H1 (cell line): ENCODE measurements at regions not wholly inside any gene's neighbourhood (a gene's known extent, or its start where the extent isn't known, plus 50 kb on each side); places are given as distances from the start of the nearest gene placed in this dataset.

ENCODE experiments used
- CTCF ChIA-PET: fragments of 300-600 bp; sonication (Branson Sonifier 250); formaldehyde crosslinking; loops from one replicate; lab custom pipeline; 2021; ENCODE audit not compliant: partially characterized antibody; lab: Charles Lee
- POLR2A ChIA-PET: fragments of 300-600 bp; sonication (Branson Sonifier 250); formaldehyde crosslinking; loops from one replicate; lab custom pipeline; 2021; ENCODE audit warnings: inconsistent platforms; ENCODE audit not compliant: partially characterized antibody; lab: Charles Lee
- DNase-seq, 2 experiments: peaks; one replicate each; pipeline versions ENCODE4 v3.0.0 to v3.0.0-alpha.2; 2010 to 2022; ENCODE audit warnings: low spot score in 2 of 2, low read depth in 1 of 2, mixed read lengths in 1 of 2
- FAIRE-seq: peaks from 2 replicates; lab custom pipeline; 2011; peaks lifted over from hg19 to GRCh38; lab: Jason Lieb, UNC
- H2AFZ ChIP-seq: 2 replicates; pipeline ENCODE4 v1.8.1; 2012; ENCODE audit warnings: low read length, inconsistent platforms
- H2AK5ac ChIP-seq: 2 replicates; pipeline ENCODE4 v1.6.1; 2013; ENCODE audit warnings: low read depth, low read length
- H2BK120ac ChIP-seq: replicated peaks from 2 replicates; pipeline ENCODE3; 2013; ENCODE audit warnings: low read depth, low read length, inconsistent platforms
- H2BK12ac ChIP-seq: 2 replicates; pipeline ENCODE4 v1.6.1; 2013; ENCODE audit warnings: low read depth, low read length
- H2BK15ac ChIP-seq: 2 replicates; pipeline ENCODE4 v1.6.1; 2013; ENCODE audit warnings: low read length
- H2BK20ac ChIP-seq: 2 replicates; pipeline ENCODE4 v1.6.1; 2013; ENCODE audit warnings: low read length
- H2BK5ac ChIP-seq: 2 replicates; pipeline ENCODE4 v1.6.1; 2013; ENCODE audit warnings: low read depth, low read length
- H3K14ac ChIP-seq: 2 replicates; pipeline ENCODE4 v1.6.1; 2013; ENCODE audit warnings: inconsistent platforms; ENCODE audit not compliant: insufficient read length
- H3K18ac ChIP-seq: 2 replicates; pipeline ENCODE4 v1.6.1; 2013; ENCODE audit warnings: low read length; ENCODE audit errors: extremely low read depth
- H3K23ac ChIP-seq: 2 replicates; pipeline ENCODE4 v1.6.1; 2013; ENCODE audit warnings: inconsistent platforms; ENCODE audit not compliant: insufficient read length
- H3K23me2 ChIP-seq: 2 replicates; pipeline ENCODE4 v1.6.1; 2013; ENCODE audit warnings: low read depth, low read length
- H3K27ac ChIP-seq: 2 replicates; pipeline ENCODE4 v1.6.1; 2011; ENCODE audit warnings: low read depth, low read length, inconsistent platforms
- H3K27me3 ChIP-seq, 4 experiments: replicated peaks in 1 of 4; 1 replicate in 1 of 4; 2 replicates in 3 of 4; pipeline versions ENCODE4 v1.6.1 to v1.8.1; 2011 to 2013; ENCODE audit warnings: low read length in 3 of 4, mild to moderate bottlenecking in 3 of 4, inconsistent platforms in 2 of 4, mixed read lengths in 2 of 4, moderate library complexity in 1 of 4; ENCODE audit not compliant: control insufficient read depth in 3 of 4, insufficient read depth in 3 of 4; ENCODE audit errors: extremely low read depth in 1 of 4
- H3K36me3 ChIP-seq, 4 experiments: 2 replicates each; pipeline versions ENCODE4 v1.6.1 to v1.8.1; 2011 to 2013; ENCODE audit warnings: mild to moderate bottlenecking in 4 of 4, low read length in 3 of 4, moderate library complexity in 2 of 4, control low read depth in 1 of 4, inconsistent platforms in 1 of 4; ENCODE audit not compliant: insufficient read depth in 4 of 4, control insufficient read depth in 2 of 4
- H3K4ac ChIP-seq: replicated peaks from 2 replicates; pipeline ENCODE3; 2013; ENCODE audit warnings: low read length, low read depth, mixed read lengths, inconsistent platforms; ENCODE audit not compliant: insufficient read length
- H3K4me1 ChIP-seq, 4 experiments: replicated peaks in 1 of 4; 1 replicate in 1 of 4; 2 replicates in 3 of 4; pipeline versions ENCODE4 v1.6.1 to v1.8.1; 2011 to 2013; ENCODE audit warnings: low read length in 3 of 4, inconsistent platforms in 2 of 4, mixed read lengths in 1 of 4; ENCODE audit not compliant: insufficient read depth in 4 of 4, control insufficient read depth in 3 of 4
- H3K4me2 ChIP-seq, 2 experiments: 2 replicates each; pipeline versions ENCODE4 v1.6.1 to v1.8.1; 2011 to 2013; ENCODE audit warnings: low read depth in 2 of 2, low read length in 2 of 2, control low read depth in 1 of 2, inconsistent platforms in 1 of 2, mild to moderate bottlenecking in 1 of 2; ENCODE audit not compliant: insufficient read depth in 1 of 2
- H3K4me3 ChIP-seq, 4 experiments: fragments of 200-600, 300-600 bp in 1 of 4; sonication (generic), shearing (Covaris generic), sonication (Bioruptor Twin) in 1 of 4; 2 replicates each; pipeline versions ENCODE4 v1.5.1 to v1.8.1; 2011 to 2016; ENCODE audit warnings: low read length in 4 of 4, low read depth in 3 of 4, control low read depth in 2 of 4, inconsistent platforms in 2 of 4, mild to moderate bottlenecking in 2 of 4, mixed read lengths in 1 of 4, moderate library complexity in 1 of 4; ENCODE audit not compliant: insufficient read depth in 2 of 4; ENCODE audit errors: extremely low read depth in 1 of 4
- H3K56ac ChIP-seq: replicated peaks from 2 replicates; pipeline ENCODE3; 2013; ENCODE audit warnings: low read depth, mild to moderate bottlenecking, mixed read lengths, low read length, inconsistent platforms; ENCODE audit not compliant: insufficient read length
- H3K79me1 ChIP-seq: 2 replicates; pipeline ENCODE4 v1.6.1; 2013; ENCODE audit warnings: low read depth, low read length, control low read depth
- H3K79me2 ChIP-seq, 2 experiments: 2 replicates each; pipeline versions ENCODE4 v1.6.1 to v1.8.1; 2012 to 2013; ENCODE audit warnings: low read length in 2 of 2, mild to moderate bottlenecking in 2 of 2, inconsistent platforms in 1 of 2; ENCODE audit not compliant: insufficient read depth in 2 of 2, control insufficient read depth in 1 of 2
- H3K9ac ChIP-seq, 4 experiments: replicated peaks in 1 of 4; 1 replicate in 1 of 4; 2 replicates in 3 of 4; pipeline versions ENCODE4 v1.6.1 to v1.8.1; 2011 to 2013; ENCODE audit warnings: low read depth in 3 of 4, low read length in 3 of 4, control low read depth in 2 of 4, mild to moderate bottlenecking in 2 of 4, moderate library complexity in 2 of 4, inconsistent platforms in 1 of 4; ENCODE audit errors: extremely low read depth in 1 of 4
- H3K9me3 ChIP-seq, 2 experiments: 2 replicates each; pipeline versions ENCODE4 v1.6.1 to v1.8.1; 2012 to 2013; ENCODE audit warnings: mild to moderate bottlenecking in 2 of 2, moderate library complexity in 2 of 2, control low read depth in 1 of 2, inconsistent platforms in 1 of 2, low read depth in 1 of 2, low read length in 1 of 2, mixed read lengths in 1 of 2; ENCODE audit not compliant: insufficient read depth in 2 of 2
- H4K20me1 ChIP-seq, 2 experiments: replicated peaks in 1 of 2; 2 replicates each; pipeline versions ENCODE3 to v1.8.1; 2011 to 2013; ENCODE audit warnings: inconsistent platforms in 2 of 2, low read length in 2 of 2, mild to moderate bottlenecking in 1 of 2; ENCODE audit not compliant: insufficient read depth in 2 of 2, control insufficient read depth in 1 of 2
- H4K5ac ChIP-seq: 2 replicates; pipeline ENCODE4 v1.6.1; 2013; ENCODE audit warnings: low read length, low read depth, mixed read lengths, inconsistent platforms; ENCODE audit not compliant: insufficient read length
- H4K8ac ChIP-seq: 2 replicates; pipeline ENCODE4 v1.8.0; 2013; ENCODE audit warnings: mild to moderate bottlenecking, moderate library complexity, low read length, inconsistent platforms; ENCODE audit not compliant: insufficient read depth; ENCODE audit errors: extremely low read depth
- H4K91ac ChIP-seq: replicated peaks from 2 replicates; pipeline ENCODE3; 2013; ENCODE audit warnings: low read length, mixed read lengths, inconsistent platforms; ENCODE audit not compliant: insufficient read length
- CREB1 ChIP-seq: IDR thresholded peaks from 2 replicates; pipeline ENCODE4 v1.6.1; 2012; ENCODE audit warnings: inconsistent platforms
- FOSL1 ChIP-seq: IDR thresholded peaks from 2 replicates; pipeline ENCODE4 v1.6.1; 2011; ENCODE audit warnings: mild to moderate bottlenecking, low read depth, low read length, moderate library complexity; ENCODE audit not compliant: insufficient read depth
- GTF2F1 ChIP-seq: IDR thresholded peaks from 2 replicates; pipeline ENCODE4 v1.6.1; 2012; ENCODE audit warnings: low read depth, low read length, improper control_type of control experiment, borderline replicate concordance
- POLR2AphosphoS5 ChIP-seq: IDR thresholded peaks from 2 replicates; pipeline ENCODE4 v1.6.1; 2011; ENCODE audit warnings: low read depth, low read length
- SAP30 ChIP-seq: fragments of 300-600 bp; sonication (generic); IDR thresholded peaks from 2 replicates; pipeline ENCODE4 v1.7.1; 2012; ENCODE audit warnings: low read length, moderate library complexity, mild to moderate bottlenecking, inconsistent platforms; ENCODE audit not compliant: insufficient read depth, insufficient replicate concordance
- SRF ChIP-seq: IDR thresholded peaks from 2 replicates; pipeline ENCODE4 v1.6.1; 2011; ENCODE audit warnings: mild to moderate bottlenecking, low read depth, low read length, moderate library complexity
- WGBS, 2 experiments: shearing (Covaris generic) in 1 of 2; methylation state at CpG; one replicate each; pipeline versions ENCODE4 v1.1.6 to v1.1.7; 2013 to 2015; ENCODE audit warnings: low lambda C conversion rate in 2 of 2, mixed read lengths in 2 of 2, inconsistent platforms in 1 of 2, low coverage in 1 of 2, missing lambda C conversion rate in 1 of 2; ENCODE audit not compliant: insufficient replicate concordance in 2 of 2, insufficient coverage in 1 of 2, insufficient read length in 1 of 2; ENCODE audit errors: extremely low coverage in 1 of 2, missing lambda C conversion rate in 1 of 2; 5-methylcytosine and 5-hydroxymethylcytosine counted together

DNA sequence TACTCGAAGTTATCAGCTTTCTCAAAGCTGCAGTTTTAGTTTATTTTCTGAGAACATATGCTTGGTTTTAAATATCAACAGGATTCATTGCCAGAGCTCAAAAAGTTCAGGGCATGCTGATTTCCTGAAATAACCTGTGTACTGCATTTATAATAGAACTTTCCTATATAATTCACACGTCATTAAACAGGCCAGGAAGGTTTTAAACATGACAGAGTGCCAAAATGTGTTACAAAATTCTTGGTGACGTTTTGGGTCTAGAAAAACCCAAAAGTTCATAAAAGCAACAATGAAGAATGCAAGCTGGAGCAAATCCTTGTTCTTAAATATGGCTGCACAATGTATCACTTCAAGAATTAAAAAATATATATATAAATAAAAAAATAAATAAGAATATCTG, 1139.1 kb downstream of the CDH11 start:
- Histone ChIP-seq H4K8ac (no peak overlapping the region), H4K20me1 (no peaks in the 10 kb centered on the region), H3K23me2 (no peaks in the 10 kb centered on the region), H2BK120ac (peak overlapping the region; percentile 77), H2BK20ac (no peak overlapping the region), H3K4me2 (peak overlapping the region in 1 of 2 experiments; percentile 59; a peak in 2 of 4 replicates), H2AFZ (no peak overlapping the region), H2BK15ac (no peak overlapping the region), H3K18ac (no peak overlapping the region; the same call in 1 of the 2 replicates), H3K14ac (no peak overlapping the region), H4K91ac (no peak overlapping the region), H3K4ac (no peak overlapping the region), H3K4me3 (peak overlapping the region in 1 of 4 experiments; percentile 12; a peak in 1 of 8 replicates), H2AK5ac (no peak overlapping the region), H3K4me1 (peaks cover 9 to 28% (median 17%) of the 10 kb centered on the region in 4 experiments), H2BK12ac (peak overlapping the region; percentile 93; the same call in 1 of the 2 replicates), H3K79me1 (no peaks in the 10 kb centered on the region), H2BK5ac (peak overlapping the region; percentile 68; the same call in 1 of the 2 replicates), H3K27ac (no peak overlapping the region), H4K5ac (no peak overlapping the region), H3K79me2 (no peaks in the 10 kb centered on the region), H3K9ac (no peak overlapping the region), H3K9me3 (no peaks in the 10 kb centered on the region), H3K27me3 (no peaks in the 10 kb centered on the region; a peak in 1 of 7 replicates), H3K56ac (no peak overlapping the region), H3K36me3 (no peaks in the 10 kb centered on the region), H3K23ac (no peak overlapping the region)
- no peak for TF ChIP-seq CREB1
- TF ChIP-seq FOSL1: no peak
- no peak for TF ChIP-seq SAP30
- TF ChIP-seq POLR2AphosphoS5: no peak
- TF ChIP-seq SRF: no peak
- no peak for TF ChIP-seq GTF2F1
- FAIRE-seq (no peak), DNase-seq (no peak)
- WGBS, 2 experiments: 77% methylated on average over 3 of the region's 3 CpGs; no CpG with 5 or more reads in 1 of the 2 experiments
- ChIA-PET CTCF (interaction anchor here (0.7 kb wide), 1 partner anchor 1157 kb away, joined by 3 read pairs; no protein-coding TSS in a partner anchor), POLR2A (interaction anchor here (1.3 kb wide), 1 partner anchor 12 kb away, joined by 3 read pairs; no protein-coding TSS in a partner anchor)
